Hepatocyte (in vitro differentiated cells): ENCODE measurements at regions not wholly inside any gene's neighbourhood (a gene's known extent, or its start where the extent isn't known, plus 50 kb on each side); places are given as distances from the start of the nearest gene placed in this dataset.

Experiments
- DNase-seq: peaks from one replicate; pipeline ENCODE4 v3.0.0-alpha.2; 2016; ENCODE audit warnings: low spot score
- H2AFZ ChIP-seq: fragments of 200-600 bp; sonication (generic); 2 replicates; pipeline ENCODE4 v1.6.0; 2016; ENCODE audit warnings: antibody characterized with exemption, mild to moderate bottlenecking
- H3K27ac ChIP-seq: fragments of 200-600 bp; sonication (generic); 2 replicates; pipeline ENCODE4 v1.5.1; 2016; ENCODE audit warnings: mild to moderate bottlenecking
- H3K27me3 ChIP-seq: fragments of 200-600 bp; sonication (generic); 2 replicates; pipeline ENCODE4 v1.6.1; 2016
- H3K36me3 ChIP-seq: fragments of 200-600 bp; sonication (generic); replicated peaks from 2 replicates; pipeline ENCODE4 v1.5.1; 2016; ENCODE audit warnings: low read depth; ENCODE audit not compliant: insufficient read depth
- H3K4me1 ChIP-seq: fragments of 200-600 bp; sonication (generic); 2 replicates; pipeline ENCODE4 v1.5.1; 2016; ENCODE audit warnings: mild to moderate bottlenecking, moderate library complexity; ENCODE audit not compliant: insufficient read depth
- H3K4me2 ChIP-seq: fragments of 200-600 bp; sonication (generic); 2 replicates; pipeline ENCODE4 v1.6.0; 2016
- H3K4me3 ChIP-seq: fragments of 200-600 bp; sonication (generic); 2 replicates; pipeline ENCODE4 v1.5.1; 2016; ENCODE audit warnings: mild to moderate bottlenecking
- H3K79me2 ChIP-seq: fragments of 200-600 bp; sonication (generic); 2 replicates; pipeline ENCODE4 v1.6.0; 2017; ENCODE audit warnings: mild to moderate bottlenecking
- H3K9me2 ChIP-seq: fragments of 200-600 bp; sonication (generic); replicated peaks from 2 replicates; pipeline ENCODE4 v1.6.0; 2017; ENCODE audit warnings: mild to moderate bottlenecking; ENCODE audit not compliant: insufficient read depth
- H3K9me3 ChIP-seq: fragments of 200-600 bp; sonication (generic); 2 replicates; pipeline ENCODE4 v1.5.1; 2016; ENCODE audit warnings: low read depth, mild to moderate bottlenecking
- H4K20me1 ChIP-seq: fragments of 200-600 bp; sonication (generic); 2 replicates; pipeline ENCODE4 v1.6.0; 2016; ENCODE audit warnings: mild to moderate bottlenecking; ENCODE audit not compliant: insufficient read depth, poor library complexity, severe bottlenecking
- EZH2 ChIP-seq: fragments of 200-600 bp; sonication (generic); IDR thresholded peaks from 2 replicates; pipeline ENCODE4 v1.6.1; 2016; ENCODE audit warnings: antibody characterized with exemption, mild to moderate bottlenecking, borderline replicate concordance
- EZH2phosphoT487 ChIP-seq: fragments of 200-600 bp; sonication (generic); IDR thresholded peaks from one replicate; pipeline ENCODE4 v1.6.1; 2018; ENCODE audit warnings: antibody characterized with exemption, mild to moderate bottlenecking, low read depth, moderate library complexity; ENCODE audit not compliant: unreplicated experiment, severe bottlenecking
- WGBS: methylation state at CpG from one replicate; pipeline ENCODE4 v1.1.6; 2016; ENCODE audit warnings: low lambda C conversion rate; ENCODE audit errors: missing lambda C conversion rate; 5-methylcytosine and 5-hydroxymethylcytosine counted together
- TF ChIP-seq, protein P1 (sequence below): fragments of 200-600 bp; sonication (generic); IDR thresholded peaks from 2 replicates; pipeline ENCODE4 v1.5.1; 2016; ENCODE audit warnings: antibody characterized with exemption, mild to moderate bottlenecking; ENCODE audit not compliant: poor library complexity

DNA sequence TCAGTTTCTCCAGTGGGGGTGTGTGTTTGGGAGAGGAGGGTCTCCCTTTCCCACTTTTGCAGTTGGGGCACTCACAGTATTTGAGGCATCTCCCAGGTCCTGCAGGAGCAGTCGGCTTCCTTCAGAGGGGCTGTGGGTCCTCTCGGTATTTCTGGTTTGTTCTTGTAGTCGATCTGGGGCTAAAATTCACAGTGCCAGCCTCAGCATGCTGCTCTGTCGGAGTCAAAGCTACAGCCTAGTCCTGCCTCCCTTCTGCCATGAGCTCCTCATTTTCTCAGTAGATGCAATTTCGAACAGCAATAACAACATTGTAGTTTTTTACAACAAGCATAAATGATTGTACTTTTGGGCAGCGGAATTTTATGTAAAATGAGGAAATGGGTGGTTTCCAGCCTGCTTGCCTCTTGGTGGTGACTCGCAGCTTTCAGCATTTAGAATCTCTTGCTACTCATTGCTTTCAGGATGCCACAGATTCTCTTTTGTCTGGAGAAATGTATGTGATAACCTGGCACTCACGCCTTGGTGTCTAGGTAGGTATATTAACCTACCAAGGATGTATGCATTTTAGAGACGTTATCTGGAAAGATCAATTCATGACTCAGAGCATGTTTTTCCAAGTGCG, 82.4 kb upstream of the C21orf91 start:
- H3K79me2 ChIP-seq: no peaks in the 10 kb centered on the region
- no peaks in the 10 kb centered on the region for H4K20me1 ChIP-seq
- H3K4me1 ChIP-seq: peaks cover 5% of the 10 kb centered on the region
- peak overlapping the region; percentile 8 for H3K27ac ChIP-seq
- H3K4me2 ChIP-seq: no peak overlapping the region
- no peaks in the 10 kb centered on the region for H3K9me3 ChIP-seq
- H3K9me2 ChIP-seq: no peaks in the 10 kb centered on the region
- no peak for DNase-seq
- TF ChIP-seq EZH2phosphoT487 (no peak), EZH2 (no peak)
- TF ChIP-seq, protein P1, sequence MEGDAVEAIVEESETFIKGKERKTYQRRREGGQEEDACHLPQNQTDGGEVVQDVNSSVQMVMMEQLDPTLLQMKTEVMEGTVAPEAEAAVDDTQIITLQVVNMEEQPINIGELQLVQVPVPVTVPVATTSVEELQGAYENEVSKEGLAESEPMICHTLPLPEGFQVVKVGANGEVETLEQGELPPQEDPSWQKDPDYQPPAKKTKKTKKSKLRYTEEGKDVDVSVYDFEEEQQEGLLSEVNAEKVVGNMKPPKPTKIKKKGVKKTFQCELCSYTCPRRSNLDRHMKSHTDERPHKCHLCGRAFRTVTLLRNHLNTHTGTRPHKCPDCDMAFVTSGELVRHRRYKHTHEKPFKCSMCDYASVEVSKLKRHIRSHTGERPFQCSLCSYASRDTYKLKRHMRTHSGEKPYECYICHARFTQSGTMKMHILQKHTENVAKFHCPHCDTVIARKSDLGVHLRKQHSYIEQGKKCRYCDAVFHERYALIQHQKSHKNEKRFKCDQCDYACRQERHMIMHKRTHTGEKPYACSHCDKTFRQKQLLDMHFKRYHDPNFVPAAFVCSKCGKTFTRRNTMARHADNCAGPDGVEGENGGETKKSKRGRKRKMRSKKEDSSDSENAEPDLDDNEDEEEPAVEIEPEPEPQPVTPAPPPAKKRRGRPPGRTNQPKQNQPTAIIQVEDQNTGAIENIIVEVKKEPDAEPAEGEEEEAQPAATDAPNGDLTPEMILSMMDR: no peak
- H3K27me3 ChIP-seq: no peaks in the 10 kb centered on the region
- no peak overlapping the region for H2AFZ ChIP-seq
- H3K4me3 ChIP-seq: no peak overlapping the region
- 88% methylated on average over 10 of the region's 10 CpGs for WGBS
- no peaks in the 10 kb centered on the region for H3K36me3 ChIP-seq

DNA sequence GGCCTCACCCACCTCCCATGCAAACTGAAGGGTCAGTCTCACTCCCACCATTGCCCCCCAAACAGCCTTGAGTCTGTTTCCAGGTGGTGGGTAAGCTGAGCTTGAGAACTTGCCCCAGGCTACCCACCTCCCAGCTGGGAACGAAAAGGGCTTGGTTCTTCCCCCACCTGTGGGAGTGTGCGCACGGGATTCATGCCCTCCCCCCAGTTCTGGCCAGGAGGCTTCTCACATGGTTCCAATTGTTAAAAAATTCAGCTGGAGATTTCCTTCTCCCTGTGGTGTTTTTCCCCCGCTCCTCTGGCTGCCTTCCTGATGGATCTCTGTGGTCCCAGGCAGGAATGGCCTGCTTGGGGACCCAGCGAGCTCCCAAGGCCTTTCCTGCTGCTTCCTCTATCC, 81.8 kb upstream of the C21orf91 start:
- peaks cover 5% of the 10 kb centered on the region for H3K4me1 ChIP-seq
- no peaks in the 10 kb centered on the region for H3K9me2 ChIP-seq
- 73% methylated on average over 5 of the region's 5 CpGs for WGBS
- H3K27ac ChIP-seq: no peak overlapping the region
- H3K4me3 ChIP-seq: no peak overlapping the region
- H3K4me2 ChIP-seq: no peak overlapping the region
- no peaks in the 10 kb centered on the region for H3K9me3 ChIP-seq
- no peaks in the 10 kb centered on the region for H3K27me3 ChIP-seq
- H3K79me2 ChIP-seq: no peaks in the 10 kb centered on the region
- TF ChIP-seq EZH2phosphoT487 (no peak), EZH2 (no peak)
- TF ChIP-seq, protein P1: no peak
- no peaks in the 10 kb centered on the region for H4K20me1 ChIP-seq
- H3K36me3 ChIP-seq: no peaks in the 10 kb centered on the region
- no peak for DNase-seq
- H2AFZ ChIP-seq: no peak overlapping the region

DNA sequence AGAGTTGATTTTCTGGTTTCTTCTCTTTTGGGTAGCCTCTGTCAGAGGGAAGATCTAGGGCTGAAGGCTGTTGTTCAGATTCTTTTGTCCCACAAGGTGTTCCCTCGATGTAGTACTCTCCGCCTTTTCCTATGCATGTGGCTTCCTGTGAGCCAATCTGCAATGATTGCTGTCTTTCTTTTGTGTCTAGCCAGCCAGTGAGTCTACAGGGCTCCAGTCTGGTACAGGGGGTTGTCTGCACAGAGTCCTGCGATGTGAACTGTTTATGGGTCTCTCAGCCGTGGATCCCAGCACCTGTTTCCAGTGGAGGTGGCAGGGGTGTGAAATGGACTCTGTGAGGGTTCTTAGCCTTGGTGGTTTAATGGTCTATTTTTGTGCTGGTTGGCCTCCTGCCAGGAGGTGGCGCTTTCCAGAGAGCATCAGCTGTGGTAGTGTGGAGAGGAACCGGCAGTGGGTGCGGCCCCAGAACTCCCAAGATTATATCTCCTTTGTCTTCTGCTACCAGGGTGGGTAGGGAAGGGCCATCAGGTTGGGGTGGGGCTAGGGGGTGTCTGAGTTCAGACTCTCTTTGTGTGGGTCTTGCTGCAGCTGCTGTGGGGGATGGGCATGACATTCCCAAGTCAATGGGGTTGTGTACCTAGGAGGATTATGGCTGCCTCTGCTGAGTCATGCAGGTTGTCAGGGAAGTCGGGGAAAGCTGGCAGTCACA, 81.3 kb upstream of the C21orf91 start:
- no peak overlapping the region for H3K4me3 ChIP-seq
- whole genome bisulfite sequencing: 85% methylated on average over 8 of the region's 8 CpGs
- H3K9me2 ChIP-seq: no peaks in the 10 kb centered on the region
- H3K4me1 ChIP-seq: peaks cover 5% of the 10 kb centered on the region
- no peaks in the 10 kb centered on the region for H3K9me3 ChIP-seq
- no peak overlapping the region for H2AFZ ChIP-seq
- H4K20me1 ChIP-seq: no peaks in the 10 kb centered on the region
- DNase-seq: no peak
- H3K4me2 ChIP-seq: no peak overlapping the region
- no peaks in the 10 kb centered on the region for H3K36me3 ChIP-seq
- no peaks in the 10 kb centered on the region for H3K27me3 ChIP-seq
- no peak overlapping the region for H3K27ac ChIP-seq
- no peak for TF ChIP-seq EZH2phosphoT487
- TF ChIP-seq, protein P1: no peak
- H3K79me2 ChIP-seq: no peaks in the 10 kb centered on the region
